Spinal cord (tissue), 9 donors: ENCODE measurements at regions not wholly inside any gene's neighbourhood (a gene's known extent, or its start where the extent isn't known, plus 50 kb on each side); places are given as distances from the start of the nearest gene placed in this dataset.
A peak's percentile ranks its signal among the peaks of the same experiment; 100 is the strongest.

Source experiments
- DNase-seq, 6 donors: peaks; one replicate each; pipeline versions ENCODE4 v3.0.0 to v3.0.0-alpha.2; 2013 to 2015; ENCODE audit warnings: low spot score in 6 of 6, low read depth in 4 of 6
- H3K27ac ChIP-seq: one replicate; pipeline ENCODE4 v1.5.1; 2013; ENCODE audit warnings: low read depth, low read length, control low read depth
- H3K27me3 ChIP-seq: one replicate; pipeline ENCODE4 v1.6.1; 2013; ENCODE audit warnings: low read length; ENCODE audit not compliant: control insufficient read depth, insufficient read depth
- H3K36me3 ChIP-seq: one replicate; pipeline ENCODE4 v1.6.1; 2013; ENCODE audit warnings: low read length; ENCODE audit not compliant: control insufficient read depth, insufficient read depth
- H3K4me1 ChIP-seq: one replicate; pipeline ENCODE4 v1.6.1; 2013; ENCODE audit warnings: low read length; ENCODE audit not compliant: control insufficient read depth, insufficient read depth
- H3K4me3 ChIP-seq: one replicate; pipeline ENCODE4 v1.5.1; 2013; ENCODE audit warnings: low read depth, low read length, control low read depth
- H3K9me3 ChIP-seq: one replicate; pipeline ENCODE4 v1.6.1; 2013; ENCODE audit warnings: low read length; ENCODE audit not compliant: control insufficient read depth, insufficient read depth
- WGBS: methylation state at CpG from one replicate; pipeline ENCODE4 v1.1.5; 2013; ENCODE audit warnings: missing lambda C conversion rate; ENCODE audit not compliant: insufficient coverage; 5-methylcytosine and 5-hydroxymethylcytosine counted together
- donor health status: healthy.

GRCh38 chr12:115898670-115899069 lies 378.8 kb downstream of the MED13L start:
- no CpG with 5 or more reads among the region's 1 CpG for WGBS

DNA sequence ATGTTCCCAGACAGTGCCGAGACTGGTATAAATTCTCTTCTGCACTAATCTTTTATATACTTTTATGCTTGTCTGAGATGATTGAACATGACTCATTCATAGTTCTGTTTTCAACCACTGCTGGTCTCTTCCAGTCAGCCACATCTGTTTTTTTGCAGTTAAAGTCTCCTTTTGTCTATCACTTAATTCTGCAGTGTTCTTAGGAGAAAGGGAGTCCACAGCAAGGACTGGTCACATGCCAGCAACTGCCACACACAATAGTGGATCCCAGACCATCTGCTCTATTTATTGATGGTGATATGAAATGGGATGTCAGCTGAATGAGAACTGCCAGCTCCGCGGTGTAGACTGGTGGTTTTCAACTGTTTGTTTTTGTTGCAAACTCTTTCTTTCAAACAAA lies 379.8 kb downstream of the MED13L start:
- no CpG with 5 or more reads among the region's 3 CpGs for WGBS
- Histone ChIP-seq H3K4me1 (peaks cover 4% of the 10 kb centered on the region), H3K27me3 (no peaks in the 10 kb centered on the region)

More at GRCh38 chr12:115898670-115899069, 378.8 kb downstream of the MED13L start:
- no peaks in the 10 kb centered on the region for H3K36me3 ChIP-seq
- H3K9me3 ChIP-seq = no peaks in the 10 kb centered on the region
- no peak overlapping the region for H3K4me3 ChIP-seq
- no peaks in the 10 kb centered on the region for H3K27me3 ChIP-seq
- H3K27ac ChIP-seq = no peak overlapping the region
- no peak for DNase-seq
- peaks cover 4% of the 10 kb centered on the region for H3K4me1 ChIP-seq

GRCh38 chr12:115895247-115895646 lies 382.2 kb downstream of the MED13L start:
- H3K36me3 ChIP-seq = no peaks in the 10 kb centered on the region
- no peak for DNase-seq
- no peaks in the 10 kb centered on the region for H3K9me3 ChIP-seq
- H3K27ac ChIP-seq = no peak overlapping the region
- WGBS = 83% methylated on average over 1 of the region's 1 CpG
- H3K27me3 ChIP-seq = no peaks in the 10 kb centered on the region
- H3K4me3 ChIP-seq = no peak overlapping the region
- peaks cover 4% of the 10 kb centered on the region for H3K4me1 ChIP-seq

More for the DNA sequence above, 379.8 kb downstream of the MED13L start:
- no peak overlapping the region for H3K27ac ChIP-seq
- no peak overlapping the region for H3K4me3 ChIP-seq
- DNase-seq = peak in 3 of 6 donors; percentile 24 to 69 (median 52)
- H3K36me3 ChIP-seq = no peaks in the 10 kb centered on the region
- H3K9me3 ChIP-seq = no peaks in the 10 kb centered on the region

GRCh38 chr12:115891556-115892164 lies 385.8 kb downstream of the MED13L start:
- DNase-seq = no peak
- Histone ChIP-seq H3K27ac (no peak overlapping the region), H3K27me3 (no peaks in the 10 kb centered on the region), H3K4me1 (no peaks in the 10 kb centered on the region), H3K9me3 (no peaks in the 10 kb centered on the region), H3K4me3 (no peak overlapping the region), H3K36me3 (no peaks in the 10 kb centered on the region)
- WGBS = 68% methylated on average over 1 of the region's 6 CpGs

DNA sequence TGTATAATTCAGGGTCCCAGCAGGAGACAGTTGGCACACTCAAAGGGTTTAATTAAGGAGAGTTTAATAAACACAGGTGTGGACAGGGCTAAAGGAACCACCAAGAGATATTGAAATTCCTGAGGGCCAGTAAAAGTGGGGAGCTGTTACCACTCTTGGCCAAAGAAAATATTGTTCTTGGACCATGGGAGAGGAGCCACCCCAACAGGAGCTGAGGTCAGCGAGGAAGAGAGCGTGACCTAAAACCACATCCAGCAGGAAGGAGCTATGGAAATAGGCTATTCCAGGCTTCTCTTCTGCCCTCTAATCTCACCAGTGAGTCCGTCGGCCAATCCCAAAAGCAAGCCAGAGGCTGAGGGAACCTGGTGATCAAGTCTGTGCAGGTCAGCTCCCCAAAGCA lies 390.8 kb downstream of the MED13L start:
- 81% methylated on average over 2 of the region's 4 CpGs for WGBS
- peaks cover 3% of the 10 kb centered on the region for H3K9me3 ChIP-seq
- H3K27ac ChIP-seq = no peak overlapping the region

GRCh38 chr12:115885040-115885690 lies 392.3 kb downstream of the MED13L start:
- WGBS = 34% methylated on average over 11 of the region's 12 CpGs
- DNase-seq = peak; percentile 22 to 84 (median 44)
- Histone ChIP-seq H3K4me1 (peaks cover 7% of the 10 kb centered on the region), H3K4me3 (no peak overlapping the region), H3K36me3 (no peaks in the 10 kb centered on the region), H3K27ac (no peak overlapping the region), H3K9me3 (peaks cover 3% of the 10 kb centered on the region), H3K27me3 (no peaks in the 10 kb centered on the region)

More for the DNA sequence above, 390.8 kb downstream of the MED13L start:
- no peaks in the 10 kb centered on the region for H3K36me3 ChIP-seq
- DNase-seq = no peak
- no peak overlapping the region for H3K4me3 ChIP-seq
- no peaks in the 10 kb centered on the region for H3K27me3 ChIP-seq
- H3K4me1 ChIP-seq = peaks cover 7% of the 10 kb centered on the region

GRCh38 chr12:115882936-115883335 lies 394.6 kb downstream of the MED13L start:
- H3K36me3 ChIP-seq = no peaks in the 10 kb centered on the region

GRCh38 chr12:115880238-115880637 lies 397.3 kb downstream of the MED13L start:
- Histone ChIP-seq H3K27me3 (no peaks in the 10 kb centered on the region), H3K9me3 (peaks cover 3% of the 10 kb centered on the region), H3K27ac (no peak overlapping the region), H3K4me1 (peaks cover 4% of the 10 kb centered on the region), H3K36me3 (no peaks in the 10 kb centered on the region), H3K4me3 (no peak overlapping the region)
- no peak for DNase-seq
- 96% methylated on average over 3 of the region's 3 CpGs for WGBS

More at GRCh38 chr12:115882936-115883335, 394.6 kb downstream of the MED13L start:
- Histone ChIP-seq H3K27me3 (no peaks in the 10 kb centered on the region), H3K4me3 (no peak overlapping the region), H3K27ac (no peak overlapping the region), H3K4me1 (peaks cover 7% of the 10 kb centered on the region), H3K9me3 (peaks cover 3% of the 10 kb centered on the region)
- DNase-seq = no peak

DNA sequence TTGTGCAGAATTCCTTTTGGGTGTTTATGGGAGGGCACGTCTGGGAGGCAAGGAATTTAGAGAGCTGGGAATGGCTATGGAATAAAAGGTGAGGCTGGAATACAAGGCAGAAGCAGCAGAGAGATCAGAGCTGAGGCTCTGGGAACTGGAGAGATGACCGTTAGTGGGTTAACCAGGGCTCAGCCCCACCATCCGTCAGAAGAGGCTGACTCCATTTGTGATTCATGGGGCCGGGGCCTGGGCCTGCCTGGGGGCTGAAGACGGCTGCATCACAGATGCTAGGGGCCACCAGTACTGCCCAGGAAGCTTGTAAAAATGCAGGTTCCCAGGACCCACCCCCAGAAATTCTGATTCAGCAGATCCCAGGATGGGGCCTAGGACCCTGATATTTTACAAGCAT lies 398.1 kb downstream of the MED13L start:
- no peak for DNase-seq
- Histone ChIP-seq H3K27ac (no peak overlapping the region), H3K27me3 (no peaks in the 10 kb centered on the region), H3K36me3 (no peaks in the 10 kb centered on the region), H3K4me1 (no peaks in the 10 kb centered on the region), H3K4me3 (no peak overlapping the region), H3K9me3 (peaks cover 3% of the 10 kb centered on the region)
- 40% methylated on average over 5 of the region's 5 CpGs for WGBS

- Histone ChIP-seq H3K36me3 (no peaks in the 10 kb centered on the region), H3K27me3 (no peaks in the 10 kb centered on the region), H3K9me3 (no peaks in the 10 kb centered on the region), H3K4me3 (no peak overlapping the region), H3K27ac (no peak overlapping the region), H3K4me1 (no peaks in the 10 kb centered on the region)
- 90% methylated on average over 2 of the region's 3 CpGs for WGBS
- no peak for DNase-seq
Observed at GRCh38 chr12:115873451-115874082, 403.9 kb downstream of the MED13L start.
